GM12878 (cell line): ENCODE measurements at regions not wholly inside any gene's neighbourhood (a gene's known extent, or its start where the extent isn't known, plus 50 kb on each side); places are given as distances from the start of the nearest gene placed in this dataset.

Experiments used
- ATAC-seq: fragments of 200-7000 bp; cut with Tn5 transposase; 3 replicates; pipeline ENCODE4 v1.9.1; 2020; ENCODE audit warnings: mild to moderate bottlenecking, moderate library complexity
- BruUV-seq: library from RNA; stranded (reverse); fragments of 400-500 nt; replicated peaks from 2 replicates; lab custom pipeline; 2021; lab: Mats Ljungman, UMichigan
- CTCF ChIA-PET: fragments of 300-600 bp; sonication (Branson Sonifier 250); formaldehyde crosslinking; extraction: SDS; loops from one replicate; lab custom pipeline; 2021; ENCODE audit warnings: inconsistent platforms; lab: Yijun Ruan, JAX
- POLR2A ChIA-PET: fragments of 350-600 bp; formaldehyde crosslinking; extraction: SDS; loops from one replicate; lab custom pipeline; 2021; ENCODE audit warnings: inconsistent platforms; lab: Charles Lee
- RAD21 ChIA-PET: fragments of 300-600 bp; sonication (Branson Sonifier 250); formaldehyde crosslinking; loops from one replicate; lab custom pipeline; 2023; ENCODE audit warnings: antibody characterized with exemption; ENCODE audit not compliant: unreplicated experiment; lab: Charles Lee
- SMC1A ChIA-PET: fragments of 300-600 bp; sonication (Branson Sonifier 250); formaldehyde crosslinking; loops from one replicate; lab custom pipeline; 2023; ENCODE audit not compliant: unreplicated experiment, uncharacterized antibody; lab: Charles Lee
- DNase-seq: peaks from one replicate; pipeline ENCODE4 v3.0.0-alpha.2; 2011; ENCODE audit warnings: low read depth, low spot score
- FAIRE-seq: peaks from 3 replicates; lab custom pipeline; 2011; peaks lifted over from hg19 to GRCh38; lab: Jason Lieb, UNC
- H2AFZ ChIP-seq: 2 replicates; pipeline ENCODE4 v1.6.0; 2011; ENCODE audit warnings: low read depth, low read length, control low read depth; ENCODE audit not compliant: control insufficient read depth
- H3K27ac ChIP-seq: 2 replicates; pipeline ENCODE4 v1.5.1; 2011; ENCODE audit warnings: control low read depth; ENCODE audit not compliant: control insufficient read depth, insufficient read depth
- H3K27me3 ChIP-seq, 2 experiments: replicated peaks in 1 of 2; 2 replicates each; pipeline versions ENCODE4 v1.6.0 to v1.6.1; 2011; ENCODE audit warnings: low read length in 1 of 2; ENCODE audit not compliant: control insufficient read depth in 2 of 2, insufficient read depth in 2 of 2
- H3K36me3 ChIP-seq, 2 experiments: 2 replicates each; pipeline ENCODE4 v1.5.1; 2011; ENCODE audit warnings: low read length in 1 of 2; ENCODE audit not compliant: control insufficient read depth in 2 of 2, insufficient read depth in 2 of 2
- H3K4me1 ChIP-seq: 2 replicates; pipeline ENCODE4 v1.6.1; 2011; ENCODE audit warnings: mild to moderate bottlenecking, low read length, moderate library complexity, mixed read lengths; ENCODE audit not compliant: control insufficient read depth, insufficient read depth
- H3K4me2 ChIP-seq: 2 replicates; pipeline ENCODE4 v1.6.0; 2011; ENCODE audit warnings: control low read depth; ENCODE audit not compliant: control insufficient read depth, insufficient read depth
- H3K4me3 ChIP-seq: fragments of 200-600 bp; sonication (generic); 2 replicates; pipeline ENCODE4 v1.5.1; 2016
- H3K79me2 ChIP-seq: 2 replicates; pipeline ENCODE4 v1.6.0; 2011; ENCODE audit warnings: low read length; ENCODE audit not compliant: control insufficient read depth, insufficient read depth
- H3K9ac ChIP-seq: 2 replicates; pipeline ENCODE4 v1.8.0; 2011; ENCODE audit warnings: low read length, control low read depth, mixed read lengths; ENCODE audit not compliant: control insufficient read depth, insufficient read depth
- H3K9me3 ChIP-seq: replicated peaks from 3 replicates; pipeline ENCODE4 v1.5.1; 2011; ENCODE audit warnings: mild to moderate bottlenecking, low read length; ENCODE audit not compliant: control insufficient read depth, insufficient read depth
- H4K20me1 ChIP-seq: 2 replicates; pipeline ENCODE4 v1.6.0; 2011; ENCODE audit not compliant: control insufficient read depth, insufficient read depth
- ATF7 ChIP-seq: fragments of 450-650 bp; IDR thresholded peaks from 2 replicates; pipeline ENCODE4 v1.6.1; 2016; ENCODE audit warnings: low read depth, mild to moderate bottlenecking
- BHLHE40 ChIP-seq, 2 experiments: fragments of 450-650 bp in 1 of 2; IDR thresholded peaks; 2 replicates each; pipeline ENCODE4 v1.6.1; 2011 to 2017; ENCODE audit warnings: low read depth in 2 of 2, borderline replicate concordance in 1 of 2, improper control_type of control experiment in 1 of 2, low read length in 1 of 2, mild to moderate bottlenecking in 1 of 2
- CBX5 ChIP-seq: sonication (generic); IDR thresholded peaks from 2 replicates; pipeline ENCODE4 v1.6.1; 2016; ENCODE audit warnings: low read depth, moderate library complexity, mild to moderate bottlenecking, inconsistent platforms
- DPF2 ChIP-seq: fragments of 450-650 bp; IDR thresholded peaks from 2 replicates; pipeline ENCODE4 v1.6.1; 2017; ENCODE audit warnings: mild to moderate bottlenecking
- FOS ChIP-seq: IDR thresholded peaks from 3 replicates; pipeline ENCODE4 v1.6.1; 2011; ENCODE audit warnings: borderline replicate concordance; ENCODE audit not compliant: insufficient read length; ENCODE audit errors: extremely low read depth
- FOXM1 ChIP-seq: IDR thresholded peaks from 2 replicates; pipeline ENCODE4 v1.6.1; 2012; ENCODE audit warnings: low read depth, mild to moderate bottlenecking, inconsistent platforms, low read length, moderate library complexity
- GATAD2B ChIP-seq: fragments of 450-650 bp; conservative IDR thresholded peaks from 2 replicates; pipeline ENCODE4 v1.6.1; 2017; ENCODE audit warnings: low read depth, mild to moderate bottlenecking, moderate library complexity
- HSF1 ChIP-seq: fragments of 150-350 bp; IDR thresholded peaks from 2 replicates; pipeline ENCODE4 v1.6.1; 2014; ENCODE audit warnings: mild to moderate bottlenecking, low read depth, low read length
- NFYA ChIP-seq: IDR thresholded peaks from 2 replicates; pipeline ENCODE4 v1.6.1; 2011; ENCODE audit warnings: low read depth, mild to moderate bottlenecking, low read length, improper control_type of control experiment, borderline replicate concordance
- NRF1 ChIP-seq: conservative IDR thresholded peaks from 2 replicates; pipeline ENCODE4 v1.6.1; 2011; ENCODE audit warnings: mild to moderate bottlenecking, low read depth, low read length, improper control_type of control experiment
- POLR2AphosphoS2 ChIP-seq: IDR thresholded peaks from 2 replicates; pipeline ENCODE4 v1.6.1; 2011; ENCODE audit warnings: low read depth, mild to moderate bottlenecking, low read length, improper control_type of control experiment, moderate library complexity
- RAD51 ChIP-seq: fragments of 450-650 bp; IDR thresholded peaks from 2 replicates; pipeline ENCODE4 v1.6.1; 2016; ENCODE audit warnings: moderate library complexity, mild to moderate bottlenecking, inconsistent platforms
- RUNX3 ChIP-seq: IDR thresholded peaks from 2 replicates; pipeline ENCODE4 v1.6.1; 2012; ENCODE audit warnings: low read length, inconsistent platforms
- SMAD5 ChIP-seq: IDR thresholded peaks from 2 replicates; pipeline ENCODE4 v1.6.1; 2016; ENCODE audit warnings: antibody characterized with exemption, low read depth
- SMC3 ChIP-seq: IDR thresholded peaks from 2 replicates; pipeline ENCODE4 v1.6.1; 2011; ENCODE audit warnings: low read length, improper control_type of control experiment, borderline replicate concordance
- SREBF1 ChIP-seq: IDR thresholded peaks from 2 replicates; pipeline ENCODE4 v1.6.1; 2012; ENCODE audit warnings: mild to moderate bottlenecking, low read length
- SREBF2 ChIP-seq: IDR thresholded peaks from 2 replicates; pipeline ENCODE4 v1.6.1; 2012; ENCODE audit warnings: mild to moderate bottlenecking, low read length
- STAT1 ChIP-seq: fragments of 450-650 bp; conservative IDR thresholded peaks from 2 replicates; pipeline ENCODE4 v1.6.1; 2014; ENCODE audit warnings: antibody characterized with exemption, mild to moderate bottlenecking
- WGBS: methylation state at CpG from one replicate; pipeline ENCODE4 v1.1.6; 2016; ENCODE audit warnings: low lambda C conversion rate; ENCODE audit not compliant: insufficient replicate concordance, insufficient coverage; ENCODE audit errors: missing lambda C conversion rate; 5-methylcytosine and 5-hydroxymethylcytosine counted together
- in situ Hi-C: fragments of 300-500 bp; cut with MboI; formaldehyde crosslinking; loops from 9 replicates; pipeline ENCODE4 v1.14.3; 2018; ENCODE audit warnings: mixed read lengths
- intact Hi-C: fragments of 100-400 bp; cut with micrococcal nuclease; formaldehyde crosslinking; loops from one replicate; pipeline ENCODE4 v1.14.2; 2022; ENCODE audit not compliant: unreplicated experiment

- Histone ChIP-seq H3K4me3 (no peak overlapping the region), H2AFZ (no peak overlapping the region), H3K9ac (no peak overlapping the region), H3K9me3 (no peaks in the 10 kb centered on the region; the same call in 2 of the 3 replicates), H3K4me1 (no peaks in the 10 kb centered on the region), H4K20me1 (no peaks in the 10 kb centered on the region), H3K79me2 (no peaks in the 10 kb centered on the region), H3K27me3 (no peaks in the 10 kb centered on the region), H3K4me2 (no peak overlapping the region), H3K36me3 (no peaks in the 10 kb centered on the region), H3K27ac (no peak overlapping the region)
- no TSS peak for BruUV-seq
- no peak for ATAC-seq
- CTCF ChIA-PET, result no interaction called here
- RAD21 ChIA-PET, result no interaction called here
- SMC1A ChIA-PET, result no interaction called here
- FAIRE-seq, result no peak
- TF ChIP-seq POLR2AphosphoS2 (no peak), FOXM1 (no peak), ATF7 (no peak), NFYA (no peak), FOS (no peak), RAD51 (no peak), SREBF2 (no peak), RUNX3 (no peak)
- in situ Hi-C loops (no loop called here), intact Hi-C loops (no loop called here)
- POLR2A ChIA-PET, result no interaction called here
- WGBS, result 35% methylated on average over 2 of the region's 2 CpGs
- no peak for DNase-seq
Measured at GRCh38 chr7:68958571-68958970, 639.7 kb upstream of the AUTS2 start.

GRCh38 chr7:68963552-68963951 is 634.7 kb upstream of the AUTS2 start:
- Histone ChIP-seq H3K4me1 (no peaks in the 10 kb centered on the region), H3K27ac (no peak overlapping the region), H3K27me3 (no peaks in the 10 kb centered on the region), H3K36me3 (no peaks in the 10 kb centered on the region), H3K9me3 (no peaks in the 10 kb centered on the region; the same call in 2 of the 3 replicates), H2AFZ (no peak overlapping the region), H3K9ac (no peak overlapping the region), H3K4me3 (no peak overlapping the region), H3K79me2 (no peaks in the 10 kb centered on the region), H3K4me2 (no peak overlapping the region), H4K20me1 (no peaks in the 10 kb centered on the region)
- DNase-seq (no peak), FAIRE-seq (no peak), ATAC-seq (no peak)
- intact Hi-C loops (no loop called here), in situ Hi-C loops (no loop called here)
- 19% methylated on average over 4 of the region's 4 CpGs for WGBS
- ChIA-PET POLR2A (no interaction called here), RAD21 (no interaction called here), CTCF (no interaction called here), SMC1A (no interaction called here)
- BruUV-seq, result no TSS peak
- TF ChIP-seq ATF7 (no peak), BHLHE40 (IDR thresholded peaks at IDR 0.05; ENCODE audit: borderline replicate concordance in 1 of 2, low read depth in 2 of 2, low read length in 1 of 2) (no peak), GATAD2B (no peak), SREBF1 (no peak), DPF2 (no peak), NRF1 (no peak), STAT1 (no peak), CBX5 (no peak), HSF1 (no peak), SMAD5 (no peak), SMC3 (no peak)
